ENCODE measurements at regions not wholly inside any gene's neighbourhood (a gene's known extent, or its start where the extent isn't known, plus 50 kb on each side); places are given as distances from the start of the nearest gene placed in this dataset.

DNA sequence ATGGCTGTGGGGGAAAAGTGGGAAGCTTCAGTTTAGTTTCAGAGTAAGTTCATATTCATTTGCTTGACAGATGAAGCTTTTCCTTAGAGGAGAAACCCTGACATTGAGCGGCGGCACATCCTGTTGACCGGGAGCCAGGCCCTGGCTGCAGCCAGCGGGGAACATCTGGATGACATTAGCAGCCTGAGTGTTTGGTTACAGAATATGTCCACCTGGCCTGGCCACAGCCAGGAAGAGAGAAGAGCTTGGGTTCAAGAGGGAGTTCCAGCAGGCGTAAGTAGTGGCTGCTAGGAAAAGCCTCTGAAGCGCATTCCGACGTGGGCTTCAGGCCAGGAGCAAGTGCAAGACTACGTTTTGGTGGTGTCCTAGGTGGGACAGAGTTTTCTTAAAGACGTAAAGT lies 144.9 kb upstream of the MYCN start:
- H3K9me3 ChIP-seq, result no peaks in the 10 kb centered on the region
- H3K4me3 ChIP-seq, result no peak overlapping the region
- no peaks in the 10 kb centered on the region for H3K36me3 ChIP-seq
- 10 to 19% methylated on average over 2 to 7 of the region's 10 CpGs for WGBS, 2 donors (ENCODE audit: low coverage in 1 of 2)
- peaks cover 0 to 12% (median 0%) of the 10 kb centered on the region in 3 donors for H3K4me1 ChIP-seq
- TF ChIP-seq POLR2AphosphoS5 (IDR thresholded peaks at IDR 0.05) (no peak), EP300 (IDR thresholded peaks at IDR 0.05) (no peak), POLR2A (IDR thresholded peaks at IDR 0.05) (no peak), CTCF (IDR thresholded peaks at IDR 0.05) (no peak)
- peaks cover 3% of the 10 kb centered on the region for H3K27me3 ChIP-seq
- peak; percentile 50 for ATAC-seq
- no peak overlapping the region for H3K27ac ChIP-seq

DNA sequence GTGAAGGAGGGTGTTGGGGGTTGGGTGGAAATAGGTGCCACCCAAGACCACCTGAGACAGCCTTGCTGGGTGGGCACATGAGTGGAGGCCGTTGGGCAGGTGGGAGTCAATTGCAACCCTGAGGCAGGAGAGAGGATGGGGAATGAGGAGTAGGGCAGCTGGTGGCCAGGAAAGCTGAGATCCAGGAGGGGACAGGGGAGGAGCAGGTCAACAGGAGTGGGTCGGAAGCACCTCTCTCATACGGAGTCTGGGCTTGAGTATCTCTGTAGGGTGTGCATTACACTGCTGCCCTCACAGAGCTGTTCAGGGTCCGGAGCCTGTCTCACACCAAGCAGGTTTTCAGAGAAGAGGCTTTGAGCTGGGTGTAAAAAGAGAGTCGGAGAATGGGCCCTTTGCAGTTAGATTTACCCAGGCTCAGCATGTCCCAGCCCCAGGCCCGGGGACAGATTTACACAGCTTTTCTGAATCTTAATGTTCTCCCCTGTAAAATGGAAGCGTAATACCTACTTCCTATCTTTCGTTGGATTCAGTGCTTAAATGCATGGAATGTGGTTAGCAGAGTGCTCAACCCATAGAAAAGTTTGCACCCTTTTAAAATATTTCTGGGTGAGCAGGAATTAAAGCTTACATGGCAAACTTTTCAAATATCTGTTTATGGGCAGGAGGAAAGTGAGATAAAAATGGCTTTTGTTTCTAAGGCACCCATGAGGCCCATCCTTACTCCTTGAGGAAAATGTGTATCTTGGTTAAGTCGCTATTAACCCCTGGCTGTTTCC lies 144.0 kb upstream of the MYCN start:
- no peak for ATAC-seq
- Histone ChIP-seq H3K4me3 (no peak overlapping the region), H3K9me3 (no peaks in the 10 kb centered on the region), H3K4me1 (peaks cover 0 to 12% (median 0%) of the 10 kb centered on the region in 3 donors), H3K36me3 (no peaks in the 10 kb centered on the region), H3K27ac (no peak overlapping the region), H3K27me3 (peaks cover 3% of the 10 kb centered on the region)
- WGBS, 2 donors (ENCODE audit: low coverage in 1 of 2), result 87 to 89% methylated on average over 3 to 8 of the region's 9 CpGs
- TF ChIP-seq POLR2AphosphoS5 (IDR thresholded peaks at IDR 0.05) (no peak), EP300 (IDR thresholded peaks at IDR 0.05) (no peak), POLR2A (IDR thresholded peaks at IDR 0.05) (no peak), CTCF (IDR thresholded peaks at IDR 0.05) (no peak)

DNA sequence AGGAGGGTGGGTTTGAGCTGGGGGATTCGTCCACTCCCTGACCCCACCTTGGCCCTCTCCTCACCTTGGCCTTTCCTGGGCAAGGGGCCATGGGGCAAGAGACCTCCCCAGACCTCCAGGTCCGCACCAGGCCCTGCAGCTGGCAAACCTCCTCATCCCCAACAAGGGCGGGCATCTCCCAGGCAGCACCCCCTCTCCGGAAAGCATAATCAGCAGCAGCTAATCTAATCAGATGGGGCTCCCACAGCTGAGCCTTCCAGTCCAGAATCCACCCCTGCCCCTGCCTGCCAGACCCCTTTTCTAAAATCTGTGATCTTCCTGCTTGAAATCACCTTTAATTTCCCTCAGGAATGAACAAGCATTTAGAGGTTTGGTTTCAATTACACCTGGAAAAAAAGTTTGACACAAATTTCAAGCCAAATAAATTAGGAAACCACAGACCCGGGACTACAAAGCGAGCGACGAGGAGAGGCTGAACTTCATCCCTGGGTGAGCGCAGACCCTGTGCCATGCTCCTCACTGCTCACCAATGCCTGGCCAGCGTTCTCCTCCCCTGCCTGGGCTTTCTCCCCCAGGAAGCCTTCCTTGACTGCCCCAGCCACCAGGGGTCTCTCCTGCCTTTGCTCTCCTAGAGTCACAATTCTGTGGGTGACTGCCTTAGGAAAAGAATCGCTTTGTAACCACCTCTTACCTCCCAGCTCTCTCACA lies 143.0 kb upstream of the MYCN start:
- WGBS, 2 donors (ENCODE audit: low coverage in 1 of 2), result 77 to 83% methylated on average over 1 to 9 of the region's 11 CpGs
- Histone ChIP-seq H3K9me3 (no peaks in the 10 kb centered on the region), H3K27me3 (peaks cover 3% of the 10 kb centered on the region), H3K27ac (no peak overlapping the region), H3K4me1 (peaks cover 0 to 12% (median 0%) of the 10 kb centered on the region in 3 donors), H3K36me3 (no peaks in the 10 kb centered on the region), H3K4me3 (no peak overlapping the region)
- TF ChIP-seq EP300 (IDR thresholded peaks at IDR 0.05) (no peak), POLR2AphosphoS5 (IDR thresholded peaks at IDR 0.05) (no peak), POLR2A (IDR thresholded peaks at IDR 0.05) (no peak), CTCF (IDR thresholded peaks at IDR 0.05) (no peak)
- ATAC-seq, result no peak

- no peak overlapping the region for H3K4me3 ChIP-seq
- TF ChIP-seq POLR2A (IDR thresholded peaks at IDR 0.05) (no peak), POLR2AphosphoS5 (IDR thresholded peaks at IDR 0.05) (no peak)
- H3K9me3 ChIP-seq, result no peaks in the 10 kb centered on the region
- no peak overlapping the region for H3K27ac ChIP-seq
- no peaks in the 10 kb centered on the region for H3K36me3 ChIP-seq
- no peak for ATAC-seq
- peaks cover 3% of the 10 kb centered on the region for H3K27me3 ChIP-seq
- H3K4me1 ChIP-seq, result peaks cover 0 to 12% (median 0%) of the 10 kb centered on the region in 3 donors
- WGBS, 2 donors (ENCODE audit: low coverage in 1 of 2), result 44 to 59% methylated on average over 2 of the region's 5 CpGs
These were observed 142.4 kb upstream of the MYCN start for GRCh38 chr2:15797939-15798281.

DNA sequence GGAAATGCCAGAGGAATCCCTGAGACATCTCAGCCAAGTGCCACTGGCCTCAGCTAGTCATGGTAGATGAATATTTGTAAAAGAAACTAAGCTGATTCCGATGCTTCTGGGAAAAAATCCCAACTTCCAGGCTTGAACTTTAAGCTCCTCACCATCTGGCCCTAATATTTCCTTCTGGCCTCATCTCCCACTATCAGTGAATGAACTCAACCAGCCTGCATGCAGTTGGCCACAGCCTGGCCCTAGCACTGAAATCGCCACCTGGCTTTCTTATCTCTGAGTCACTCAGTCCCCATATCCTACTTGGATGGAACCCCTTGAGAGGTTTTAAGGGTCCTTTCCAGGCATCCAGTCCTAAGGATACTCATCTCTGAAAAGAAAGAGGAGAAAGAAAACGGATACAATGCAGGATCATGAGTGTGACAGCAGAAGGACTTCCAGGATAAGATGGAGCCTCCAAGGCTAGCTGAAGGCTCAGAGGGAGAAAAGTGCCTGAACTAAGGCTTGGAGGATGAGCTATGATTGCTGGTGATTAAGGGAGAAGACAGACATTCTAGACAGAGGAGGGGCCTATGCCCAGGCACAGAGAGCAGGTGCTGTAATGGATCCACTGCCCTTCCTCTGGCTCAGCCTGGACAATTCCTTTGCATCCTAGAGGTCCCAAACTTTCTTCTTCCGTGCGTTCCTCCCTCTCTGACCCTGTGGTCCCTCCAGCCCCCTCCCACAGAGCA lies 141.5 kb upstream of the MYCN start:
- H3K4me1 ChIP-seq, result peaks cover 0 to 12% (median 0%) of the 10 kb centered on the region in 3 donors
- peaks cover 3% of the 10 kb centered on the region for H3K27me3 ChIP-seq
- H3K27ac ChIP-seq, result no peak overlapping the region
- no peaks in the 10 kb centered on the region for H3K36me3 ChIP-seq
- H3K4me3 ChIP-seq, result no peak overlapping the region
- WGBS, 2 donors (ENCODE audit: low coverage in 1 of 2), result 56 to 80% methylated on average over 3 to 5 of the region's 5 CpGs
- TF ChIP-seq CTCF (IDR thresholded peaks at IDR 0.05), result no peak
- TF ChIP-seq EP300 (IDR thresholded peaks at IDR 0.05), result no peak
- no peaks in the 10 kb centered on the region for H3K9me3 ChIP-seq
- no peak for ATAC-seq
